CMK (cell line): ENCODE measurements at regions not wholly inside any gene's neighbourhood (a gene's known extent, or its start where the extent isn't known, plus 50 kb on each side); places are given as distances from the start of the nearest gene placed in this dataset.

Experiments used
- DNase-seq: peaks from one replicate; pipeline ENCODE4 v3.0.0-alpha.2; 2010; ENCODE audit warnings: low read depth

DNA sequence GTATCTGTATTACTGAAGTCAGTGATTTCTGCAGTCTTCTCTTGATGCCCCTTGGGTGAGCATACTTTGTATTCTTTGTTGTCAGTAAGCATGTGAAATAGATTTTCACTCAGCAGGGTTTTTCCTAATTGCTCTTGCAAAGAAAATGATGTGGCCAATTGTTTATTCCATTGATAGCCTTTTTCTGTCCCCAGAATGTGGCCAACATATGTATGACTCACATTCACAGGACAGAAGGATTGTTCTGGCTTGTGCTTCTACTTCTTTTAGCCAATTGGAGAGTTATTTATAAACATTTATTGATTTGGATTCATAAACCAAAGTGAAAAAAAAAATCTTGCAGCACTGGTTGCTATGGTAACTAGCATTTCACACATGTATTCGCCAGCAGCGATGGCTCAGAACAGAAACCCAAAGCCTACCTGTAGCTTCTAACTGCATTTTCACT, 54.4 kb upstream of the RBM24 start:
- no peak for DNase-seq

DNA sequence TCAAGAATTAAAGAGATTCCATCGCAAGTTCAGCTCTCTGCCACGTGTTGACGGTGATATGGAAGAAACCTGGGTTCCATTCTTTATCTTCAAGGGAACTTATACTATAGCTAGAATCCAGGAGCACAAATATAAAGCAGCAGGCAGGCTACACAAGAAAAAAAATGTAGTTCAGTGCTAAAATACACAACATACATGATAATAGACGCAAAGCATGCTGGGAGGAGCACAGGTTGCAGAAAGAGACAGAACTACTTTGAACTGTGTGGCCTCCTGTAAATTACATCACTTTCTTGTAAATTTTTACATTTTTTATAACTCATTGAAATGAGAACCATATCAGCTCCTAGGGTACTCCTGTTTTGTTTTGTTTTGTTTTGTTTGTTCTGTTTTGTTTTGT, 53.8 kb upstream of the RBM24 start:
- no peak for DNase-seq
